DND-41 (cell line): ENCODE measurements at regions not wholly inside any gene's neighbourhood (a gene's known extent, or its start where the extent isn't known, plus 50 kb on each side); places are given as distances from the start of the nearest gene placed in this dataset.

Source experiments
- EZH2 ChIP-seq: IDR thresholded peaks from 3 replicates; pipeline ENCODE4 v1.6.1; 2012; ENCODE audit warnings: borderline replicate concordance, low read depth, mild to moderate bottlenecking, moderate library complexity, low read length, inconsistent platforms; ENCODE audit not compliant: severe bottlenecking
- TF ChIP-seq, protein P1 (sequence below): IDR thresholded peaks from 2 replicates; pipeline ENCODE4 v1.5.1; 2012; ENCODE audit warnings: borderline replicate concordance, low read length, moderate library complexity, mild to moderate bottlenecking; ENCODE audit not compliant: poor library complexity, severe bottlenecking; ENCODE audit errors: extremely low read depth

DNA sequence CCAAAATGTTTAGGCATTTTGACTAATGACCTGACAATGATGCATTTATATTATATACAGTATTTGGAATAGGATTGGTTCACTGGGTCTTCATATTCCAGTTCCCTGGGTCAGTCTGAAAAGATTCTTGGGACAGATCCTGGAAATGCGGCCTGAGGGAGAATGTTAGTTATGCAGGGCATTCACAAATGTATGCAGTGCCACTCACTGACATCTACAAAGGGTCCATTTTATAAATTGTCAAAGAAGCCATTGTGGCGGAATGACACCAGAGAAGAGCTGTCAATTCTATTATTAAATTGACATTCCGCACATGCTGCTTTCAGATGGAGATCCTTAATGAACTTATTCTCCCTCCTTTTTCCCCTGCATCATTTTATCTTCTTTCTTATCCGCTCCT, 176.6 kb downstream of the VGLL3 start:
- TF ChIP-seq, protein P1, sequence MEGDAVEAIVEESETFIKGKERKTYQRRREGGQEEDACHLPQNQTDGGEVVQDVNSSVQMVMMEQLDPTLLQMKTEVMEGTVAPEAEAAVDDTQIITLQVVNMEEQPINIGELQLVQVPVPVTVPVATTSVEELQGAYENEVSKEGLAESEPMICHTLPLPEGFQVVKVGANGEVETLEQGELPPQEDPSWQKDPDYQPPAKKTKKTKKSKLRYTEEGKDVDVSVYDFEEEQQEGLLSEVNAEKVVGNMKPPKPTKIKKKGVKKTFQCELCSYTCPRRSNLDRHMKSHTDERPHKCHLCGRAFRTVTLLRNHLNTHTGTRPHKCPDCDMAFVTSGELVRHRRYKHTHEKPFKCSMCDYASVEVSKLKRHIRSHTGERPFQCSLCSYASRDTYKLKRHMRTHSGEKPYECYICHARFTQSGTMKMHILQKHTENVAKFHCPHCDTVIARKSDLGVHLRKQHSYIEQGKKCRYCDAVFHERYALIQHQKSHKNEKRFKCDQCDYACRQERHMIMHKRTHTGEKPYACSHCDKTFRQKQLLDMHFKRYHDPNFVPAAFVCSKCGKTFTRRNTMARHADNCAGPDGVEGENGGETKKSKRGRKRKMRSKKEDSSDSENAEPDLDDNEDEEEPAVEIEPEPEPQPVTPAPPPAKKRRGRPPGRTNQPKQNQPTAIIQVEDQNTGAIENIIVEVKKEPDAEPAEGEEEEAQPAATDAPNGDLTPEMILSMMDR: no peak
- no peak for TF ChIP-seq EZH2
